ENCODE measurements at regions not wholly inside any gene's neighbourhood (a gene's known extent, or its start where the extent isn't known, plus 50 kb on each side); places are given as distances from the start of the nearest gene placed in this dataset.
"Not testable (repeated sequence)": the region's sequence is repeated elsewhere in the genome, so short reads cannot be mapped to it uniquely, and the experiment has no call there.

DNA sequence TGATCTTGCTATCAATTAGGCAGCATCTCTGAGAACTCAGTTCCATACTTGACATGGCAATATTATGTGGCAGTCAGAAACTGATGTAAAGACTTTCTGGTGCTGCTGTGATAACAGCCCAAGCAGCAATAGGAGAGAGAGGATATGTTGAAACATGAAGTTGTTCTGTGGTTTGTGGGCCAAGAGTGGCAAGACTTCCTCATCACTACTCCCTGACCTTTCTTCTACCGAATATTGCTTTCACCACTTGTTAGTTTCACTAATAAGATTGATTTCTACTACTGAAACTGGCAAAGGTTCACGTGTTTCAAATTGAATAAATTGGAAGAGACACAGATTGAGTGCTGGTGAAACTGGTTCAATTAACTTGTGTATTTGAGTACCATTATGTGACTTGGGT, 852.6 kb upstream of the RAG2 start:
- Histone ChIP-seq H3K36me3 (no peaks in the 10 kb centered on the region), H3K27me3 (replicated peaks in 1 of 7) (no peaks in the 10 kb centered on the region), H3K9me3 (no peaks in the 10 kb centered on the region), H3K4me3 (no peak overlapping the region), H3K4me1 (no peaks in the 10 kb centered on the region), H3K27ac (no peak overlapping the region)
- no peak for DNase-seq
- intact Hi-C loops (cut with DNase I; ENCODE audit: low total_unique reads): no loop called here
- TF ChIP-seq POLR2AphosphoS5 (IDR thresholded peaks at IDR 0.05): no peak
- TF ChIP-seq, protein P1, sequence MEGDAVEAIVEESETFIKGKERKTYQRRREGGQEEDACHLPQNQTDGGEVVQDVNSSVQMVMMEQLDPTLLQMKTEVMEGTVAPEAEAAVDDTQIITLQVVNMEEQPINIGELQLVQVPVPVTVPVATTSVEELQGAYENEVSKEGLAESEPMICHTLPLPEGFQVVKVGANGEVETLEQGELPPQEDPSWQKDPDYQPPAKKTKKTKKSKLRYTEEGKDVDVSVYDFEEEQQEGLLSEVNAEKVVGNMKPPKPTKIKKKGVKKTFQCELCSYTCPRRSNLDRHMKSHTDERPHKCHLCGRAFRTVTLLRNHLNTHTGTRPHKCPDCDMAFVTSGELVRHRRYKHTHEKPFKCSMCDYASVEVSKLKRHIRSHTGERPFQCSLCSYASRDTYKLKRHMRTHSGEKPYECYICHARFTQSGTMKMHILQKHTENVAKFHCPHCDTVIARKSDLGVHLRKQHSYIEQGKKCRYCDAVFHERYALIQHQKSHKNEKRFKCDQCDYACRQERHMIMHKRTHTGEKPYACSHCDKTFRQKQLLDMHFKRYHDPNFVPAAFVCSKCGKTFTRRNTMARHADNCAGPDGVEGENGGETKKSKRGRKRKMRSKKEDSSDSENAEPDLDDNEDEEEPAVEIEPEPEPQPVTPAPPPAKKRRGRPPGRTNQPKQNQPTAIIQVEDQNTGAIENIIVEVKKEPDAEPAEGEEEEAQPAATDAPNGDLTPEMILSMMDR (IDR thresholded peaks at IDR 0.05 in 8 of 11, conservative IDR thresholded peaks at IDR 0.05 in 3 of 11): no peak
- no peak for TF ChIP-seq POLR2A (IDR thresholded peaks at IDR 0.05)
- 14 to 25% (median 20%) methylated on average over 2 of the region's 2 CpGs for WGBS, 5 donors

DNA sequence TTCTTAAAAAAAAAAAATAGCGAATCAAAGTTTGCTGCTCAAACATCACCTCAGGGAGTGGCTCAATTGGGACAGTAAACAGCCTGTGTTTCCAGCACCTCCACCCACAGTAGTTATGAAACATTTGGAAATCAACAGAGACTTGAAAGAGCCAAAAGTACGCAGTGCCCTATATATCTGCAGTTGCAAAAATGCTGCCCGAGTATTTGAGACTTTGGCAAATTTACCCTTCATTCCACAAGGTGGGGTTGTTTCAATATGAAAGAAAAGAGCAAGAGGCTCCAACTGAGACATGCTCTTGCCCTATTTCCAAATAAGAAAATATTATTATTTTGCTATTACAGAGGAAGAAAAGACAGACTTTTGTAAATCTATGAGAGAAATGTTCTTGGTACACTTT, 851.1 kb upstream of the RAG2 start:
- Histone ChIP-seq H3K36me3 (no peaks in the 10 kb centered on the region), H3K27ac (no peak overlapping the region), H3K9me3 (no peaks in the 10 kb centered on the region), H3K4me1 (no peaks in the 10 kb centered on the region), H3K4me3 (no peak overlapping the region), H3K27me3 (replicated peaks in 1 of 7) (no peaks in the 10 kb centered on the region)
- 31 to 50% (median 47%) methylated on average over 3 of the region's 3 CpGs for WGBS, 5 donors
- no peak for DNase-seq
- TF ChIP-seq POLR2A (IDR thresholded peaks at IDR 0.05): no peak
- TF ChIP-seq POLR2AphosphoS5 (IDR thresholded peaks at IDR 0.05): no peak
- TF ChIP-seq, protein P1 (IDR thresholded peaks at IDR 0.05 in 8 of 11, conservative IDR thresholded peaks at IDR 0.05 in 3 of 11): no peak
- intact Hi-C loops (cut with DNase I; ENCODE audit: low total_unique reads): no loop called here

DNA sequence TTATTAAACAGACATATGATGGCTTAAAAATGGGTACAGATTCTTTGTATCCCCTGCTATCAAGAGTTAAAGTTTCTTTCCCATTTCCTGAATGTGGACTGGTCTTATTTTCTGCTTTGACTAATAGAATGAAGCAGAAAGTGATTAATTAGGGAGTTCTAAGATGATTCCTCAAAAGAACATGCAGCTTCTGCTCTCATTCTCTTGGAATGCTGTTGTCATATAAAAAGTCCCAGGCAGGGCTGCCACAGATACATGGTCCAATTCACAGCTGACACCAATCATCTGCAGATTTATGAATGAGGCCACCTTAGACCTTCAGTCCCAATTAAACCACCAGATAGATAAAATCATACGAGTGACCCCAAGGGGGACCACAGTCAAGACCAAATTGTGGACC, 844.5 kb upstream of the RAG2 start:
- H3K36me3 ChIP-seq: no peaks in the 10 kb centered on the region
- TF ChIP-seq, protein P1 (IDR thresholded peaks at IDR 0.05 in 8 of 11, conservative IDR thresholded peaks at IDR 0.05 in 3 of 11): no peak
- TF ChIP-seq POLR2A (IDR thresholded peaks at IDR 0.05): no peak
- H3K9me3 ChIP-seq: peaks cover 0 to 4% (median 0%) of the 10 kb centered on the region in 8 donors
- H3K27me3 ChIP-seq (replicated peaks in 1 of 7): no peaks in the 10 kb centered on the region
- intact Hi-C loops (cut with DNase I; ENCODE audit: low total_unique reads): no loop called here
- 43 to 91% (median 79%) methylated on average over 1 of the region's 1 CpG for WGBS, 5 donors
- no peak overlapping the region for H3K4me3 ChIP-seq
- DNase-seq: no peak
- no peaks in the 10 kb centered on the region for H3K4me1 ChIP-seq
- H3K27ac ChIP-seq: no peak overlapping the region

DNA sequence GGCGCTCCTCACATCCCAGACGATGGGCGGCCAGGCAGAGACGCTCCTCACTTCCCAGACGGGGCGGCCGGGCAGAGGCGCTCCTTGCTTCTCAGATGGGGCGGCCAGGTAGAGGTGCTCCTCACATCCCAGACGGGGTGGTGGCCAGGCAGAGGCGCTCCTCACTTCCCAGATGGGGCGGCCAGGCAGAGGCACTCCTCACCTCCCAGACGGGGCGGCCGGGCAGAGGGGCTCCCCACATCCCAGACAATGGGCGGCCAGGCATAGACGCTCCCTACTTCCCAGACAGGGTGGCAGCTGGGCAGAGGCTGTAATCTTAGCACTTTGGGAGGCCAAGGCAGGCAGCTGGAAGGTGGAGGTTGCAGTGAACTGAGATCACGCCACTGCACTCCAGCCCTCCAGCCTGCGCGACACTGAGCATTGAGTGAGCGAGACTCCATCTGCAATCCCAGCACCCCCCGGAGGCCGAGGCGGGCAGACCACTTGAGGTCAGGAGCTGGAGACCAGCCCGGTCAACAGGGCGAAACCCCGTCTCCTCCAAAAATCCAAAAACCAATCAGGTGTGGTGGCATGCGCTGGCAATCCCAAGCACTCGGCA, 833.7 kb upstream of the RAG2 start:
- H3K27ac ChIP-seq; DNase-seq; H3K4me3 ChIP-seq; intact Hi-C loops (cut with DNase I; ENCODE audit: low total_unique reads); H3K27me3 ChIP-seq (replicated peaks in 1 of 7); H3K4me1 ChIP-seq; H3K36me3 ChIP-seq: not testable (repeated sequence)
- 93 to 96% (median 95%) methylated on average over 18 to 29 of the region's 29 CpGs for WGBS, 5 donors
- H3K9me3 ChIP-seq: peaks cover 0 to 37% (median 17%) of the 10 kb centered on the region in 8 donors

DNA sequence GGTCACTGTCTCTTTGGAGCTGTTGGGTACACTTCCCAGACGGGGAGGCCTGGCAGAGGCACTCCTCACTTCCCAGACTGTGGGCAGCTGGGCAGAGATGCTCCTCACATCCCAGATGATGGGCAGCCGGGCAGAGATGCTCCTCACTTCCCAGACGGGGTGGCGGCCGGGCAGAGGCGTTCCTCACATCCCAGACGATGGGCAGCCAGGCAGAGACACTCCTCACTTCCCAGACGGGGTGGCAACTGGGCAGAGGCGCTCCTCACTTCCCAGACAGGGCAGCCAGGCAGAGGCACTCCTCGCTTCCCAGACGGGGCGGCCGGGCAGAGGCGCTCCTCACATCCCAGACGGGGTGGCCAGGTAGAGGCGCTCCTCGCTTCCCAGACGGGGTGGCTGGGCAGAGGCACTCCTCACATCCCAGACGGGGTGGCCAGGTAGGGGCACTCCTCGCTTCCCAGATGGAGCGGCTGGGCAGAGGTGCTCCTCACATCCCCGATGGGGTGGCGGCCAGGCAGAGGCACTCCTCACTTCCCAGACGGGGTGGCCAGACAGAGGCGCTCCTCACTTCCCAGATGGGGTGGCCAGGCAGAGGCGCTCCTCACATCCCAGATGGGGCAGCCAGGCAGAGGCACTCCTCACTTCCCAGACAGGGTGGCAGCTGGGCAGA, 833.1 kb upstream of the RAG2 start:
- peaks cover 0 to 37% (median 17%) of the 10 kb centered on the region in 8 donors for H3K9me3 ChIP-seq
- intact Hi-C loops (cut with DNase I; ENCODE audit: low total_unique reads); H3K4me3 ChIP-seq; DNase-seq; H3K27ac ChIP-seq; H3K36me3 ChIP-seq; H3K4me1 ChIP-seq; H3K27me3 ChIP-seq (replicated peaks in 1 of 7): not testable (repeated sequence)
- WGBS, 5 donors: 84 to 93% (median 88%) methylated on average over 11 to 26 of the region's 26 CpGs

Data from spleen (tissue), 11 donors.